ENCODE measurements at regions not wholly inside any gene's neighbourhood (a gene's known extent, or its start where the extent isn't known, plus 50 kb on each side); places are given as distances from the start of the nearest gene placed in this dataset.

- DNase-seq: no peak
Observed at GRCh38 chr1:17933501-17933900, 174.1 kb upstream of the IGSF21 start.

GRCh38 chr1:17933971-17934370, 173.6 kb upstream of the IGSF21 start:
- no peak for DNase-seq

- DNase-seq: no peak
Observed at GRCh38 chr1:17935230-17935629, 172.4 kb upstream of the IGSF21 start.

- no peak for DNase-seq
Observed at GRCh38 chr1:17941431-17942189, 166.0 kb upstream of the IGSF21 start.

GRCh38 chr1:17943506-17943905, 164.1 kb upstream of the IGSF21 start:
- no peak for DNase-seq

- no peak for DNase-seq
Observed at GRCh38 chr1:17944646-17945045, 163.0 kb upstream of the IGSF21 start.

- DNase-seq: no peak
Observed at GRCh38 chr1:17946434-17946833, 161.2 kb upstream of the IGSF21 start.

GRCh38 chr1:17948594-17948993, 159.0 kb upstream of the IGSF21 start:
- DNase-seq: no peak

GRCh38 chr1:17949511-17949910, 158.1 kb upstream of the IGSF21 start:
- no peak for DNase-seq

- DNase-seq: no peak
Observed at GRCh38 chr1:17950728-17951127, 156.9 kb upstream of the IGSF21 start.

GRCh38 chr1:17952506-17952905, 155.1 kb upstream of the IGSF21 start:
- no peak for DNase-seq

GRCh38 chr1:17953921-17954320, 153.7 kb upstream of the IGSF21 start:
- DNase-seq: no peak

GRCh38 chr1:17955302-17956285, 152.0 kb upstream of the IGSF21 start:
- DNase-seq: no peak

- no peak for DNase-seq
Observed at GRCh38 chr1:17957588-17958267, 149.9 kb upstream of the IGSF21 start.

GRCh38 chr1:17958704-17959103, 148.9 kb upstream of the IGSF21 start:
- no peak for DNase-seq

GRCh38 chr1:17963513-17963912, 144.1 kb upstream of the IGSF21 start:
- DNase-seq: no peak

GRCh38 chr1:17965515-17966100, 142.0 kb upstream of the IGSF21 start:
- DNase-seq: no peak

- DNase-seq: no peak
Observed at GRCh38 chr1:17966341-17966740, 141.3 kb upstream of the IGSF21 start.

GRCh38 chr1:17967623-17968255, 139.9 kb upstream of the IGSF21 start:
- DNase-seq: no peak

- no peak for DNase-seq
Observed at GRCh38 chr1:17970757-17971156, 136.8 kb upstream of the IGSF21 start.

GRCh38 chr1:17973694-17974093, 133.9 kb upstream of the IGSF21 start:
- DNase-seq: no peak

- no peak for DNase-seq
Observed at GRCh38 chr1:17976854-17977253, 130.7 kb upstream of the IGSF21 start.
